ENCODE measurements at regions not wholly inside any gene's neighbourhood (a gene's known extent, or its start where the extent isn't known, plus 50 kb on each side); places are given as distances from the start of the nearest gene placed in this dataset.
"Not testable (repeated sequence)": the region's sequence is repeated elsewhere in the genome, so short reads cannot be mapped to it uniquely, and the experiment has no call there.

- DNase-seq = not testable (repeated sequence)
Observed at GRCh38 chr11:90455347-90455920, 232.6 kb upstream of the CHORDC1 start.

GRCh38 chr11:90453525-90453924 lies 230.7 kb upstream of the CHORDC1 start:
- DNase-seq = no peak

- DNase-seq = no peak
Observed at GRCh38 chr11:90449606-90450005, 226.8 kb upstream of the CHORDC1 start.

- no peak for DNase-seq
Observed at GRCh38 chr11:90448256-90448655, 225.4 kb upstream of the CHORDC1 start.

- DNase-seq = no peak
Observed at GRCh38 chr11:90447618-90448017, 224.8 kb upstream of the CHORDC1 start.

GRCh38 chr11:90446207-90446606 lies 223.4 kb upstream of the CHORDC1 start:
- DNase-seq = no peak

- DNase-seq = no peak
Observed at GRCh38 chr11:90438069-90438468, 215.2 kb upstream of the CHORDC1 start.

- no peak for DNase-seq
Observed at GRCh38 chr11:90434858-90435257, 212.0 kb upstream of the CHORDC1 start.

GRCh38 chr11:90428836-90429235 lies 206.0 kb upstream of the CHORDC1 start:
- no peak for DNase-seq

GRCh38 chr11:90426442-90426841 lies 203.6 kb upstream of the CHORDC1 start:
- no peak for DNase-seq

- no peak for DNase-seq
Observed at GRCh38 chr11:90423378-90423777, 200.5 kb upstream of the CHORDC1 start.

GRCh38 chr11:90422787-90423186 lies 199.9 kb upstream of the CHORDC1 start:
- DNase-seq = not testable (repeated sequence)

- DNase-seq = no peak
Observed at GRCh38 chr11:90414221-90414620, 191.4 kb upstream of the CHORDC1 start.

- DNase-seq = no peak
Observed at GRCh38 chr11:90407350-90407749, 184.5 kb upstream of the CHORDC1 start.

- no peak for DNase-seq
Observed at GRCh38 chr11:90392692-90393091, 169.8 kb upstream of the CHORDC1 start.

- no peak for DNase-seq
Observed at GRCh38 chr11:90391756-90392155, 168.9 kb upstream of the CHORDC1 start.

- DNase-seq = no peak
Observed at GRCh38 chr11:90380206-90380605, 157.4 kb upstream of the CHORDC1 start.

GRCh38 chr11:90373971-90374370 lies 151.1 kb upstream of the CHORDC1 start:
- no peak for DNase-seq

GRCh38 chr11:90364527-90364926 lies 141.7 kb upstream of the CHORDC1 start:
- no peak for DNase-seq

GRCh38 chr11:90363739-90364138 lies 140.9 kb upstream of the CHORDC1 start:
- no peak for DNase-seq

- no peak for DNase-seq
Observed at GRCh38 chr11:90355200-90355599, 132.4 kb upstream of the CHORDC1 start.

GRCh38 chr11:90349731-90350130 lies 126.9 kb upstream of the CHORDC1 start:
- DNase-seq = no peak

GRCh38 chr11:90344546-90344945 lies 121.7 kb upstream of the CHORDC1 start:
- DNase-seq = no peak

- DNase-seq = no peak
Observed at GRCh38 chr11:90343673-90344072, 120.8 kb upstream of the CHORDC1 start.

- no peak for DNase-seq
Observed at GRCh38 chr11:90341986-90342385, 119.1 kb upstream of the CHORDC1 start.

GRCh38 chr11:90332415-90332814 lies 109.6 kb upstream of the CHORDC1 start:
- DNase-seq = no peak
